HEK293T (cell line): ENCODE measurements at regions not wholly inside any gene's neighbourhood (a gene's known extent, or its start where the extent isn't known, plus 50 kb on each side); places are given as distances from the start of the nearest gene placed in this dataset.

Experiments used
- CTCF ChIA-PET: fragments of 350-600 bp; formaldehyde crosslinking; extraction: SDS; loops from one replicate; lab custom pipeline; 2021; ENCODE audit warnings: antibody characterized with exemption, inconsistent platforms; lab: Yijun Ruan, JAX
- POLR2A ChIA-PET: fragments of 350-600 bp; formaldehyde crosslinking; extraction: SDS; loops from one replicate; lab custom pipeline; 2020; ENCODE audit warnings: antibody characterized with exemption, inconsistent platforms; lab: Yijun Ruan, JAX
- DNase-seq: peaks from one replicate; pipeline ENCODE4 v3.0.0; 2012; ENCODE audit warnings: mixed read lengths; ENCODE audit errors: extremely low spot score
- ARNT ChIP-seq: fragments of 450-650 bp; IDR thresholded peaks from 2 replicates; pipeline ENCODE4 v1.6.1; 2017; ENCODE audit warnings: mild to moderate bottlenecking
- BHLHE40 ChIP-seq: fragments of 450-650 bp; IDR thresholded peaks from 2 replicates; pipeline ENCODE4 v1.6.1; 2016; ENCODE audit warnings: mild to moderate bottlenecking, moderate library complexity, borderline replicate concordance
- CTBP1 ChIP-seq: fragments of 450-650 bp; IDR thresholded peaks from 2 replicates; pipeline ENCODE4 v1.6.1; 2016; ENCODE audit warnings: borderline replicate concordance
- ELF4 ChIP-seq: fragments of 450-650 bp; IDR thresholded peaks from 2 replicates; pipeline ENCODE4 v1.6.1; 2017; ENCODE audit warnings: antibody characterized with exemption
- FOXA1 ChIP-seq: fragments of 450-650 bp; IDR thresholded peaks from 2 replicates; pipeline ENCODE4 v1.6.1; 2016; ENCODE audit warnings: mild to moderate bottlenecking
- FOXK2 ChIP-seq: fragments of 450-650 bp; IDR thresholded peaks from 2 replicates; pipeline ENCODE4 v1.6.1; 2016; ENCODE audit warnings: mild to moderate bottlenecking
- FOXM1 ChIP-seq: fragments of 450-650 bp; IDR thresholded peaks from 2 replicates; pipeline ENCODE4 v1.6.1; 2017; ENCODE audit warnings: mild to moderate bottlenecking, borderline replicate concordance
- HDGF ChIP-seq: fragments of 450-650 bp; IDR thresholded peaks from 2 replicates; pipeline ENCODE4 v1.6.1; 2017; ENCODE audit warnings: antibody characterized with exemption, borderline replicate concordance
- L3MBTL2 ChIP-seq: fragments of 450-650 bp; conservative IDR thresholded peaks from 2 replicates; pipeline ENCODE4 v1.6.1; 2016; ENCODE audit warnings: mild to moderate bottlenecking
- LEF1 ChIP-seq: fragments of 450-650 bp; IDR thresholded peaks from 2 replicates; pipeline ENCODE4 v1.6.1; 2017; ENCODE audit warnings: mild to moderate bottlenecking, borderline replicate concordance
- NFRKB ChIP-seq: fragments of 450-650 bp; IDR thresholded peaks from 2 replicates; pipeline ENCODE4 v1.6.1; 2016; ENCODE audit warnings: mild to moderate bottlenecking, moderate library complexity
- SP1 ChIP-seq: fragments of 450-650 bp; IDR thresholded peaks from 2 replicates; pipeline ENCODE4 v1.6.1; 2017
- SUZ12 ChIP-seq: fragments of 450-650 bp; IDR thresholded peaks from 2 replicates; pipeline ENCODE4 v1.6.1; 2016; ENCODE audit warnings: mild to moderate bottlenecking
- TARDBP ChIP-seq: fragments of 450-650 bp; IDR thresholded peaks from 2 replicates; pipeline ENCODE4 v1.6.1; 2016
- ZNF384 ChIP-seq: fragments of 450-650 bp; IDR thresholded peaks from 2 replicates; pipeline ENCODE4 v1.6.1; 2016
- TF ChIP-seq, protein P1 (sequence below): fragments of 450-650 bp; IDR thresholded peaks from 2 replicates; pipeline ENCODE4 v1.6.1; 2016

DNA sequence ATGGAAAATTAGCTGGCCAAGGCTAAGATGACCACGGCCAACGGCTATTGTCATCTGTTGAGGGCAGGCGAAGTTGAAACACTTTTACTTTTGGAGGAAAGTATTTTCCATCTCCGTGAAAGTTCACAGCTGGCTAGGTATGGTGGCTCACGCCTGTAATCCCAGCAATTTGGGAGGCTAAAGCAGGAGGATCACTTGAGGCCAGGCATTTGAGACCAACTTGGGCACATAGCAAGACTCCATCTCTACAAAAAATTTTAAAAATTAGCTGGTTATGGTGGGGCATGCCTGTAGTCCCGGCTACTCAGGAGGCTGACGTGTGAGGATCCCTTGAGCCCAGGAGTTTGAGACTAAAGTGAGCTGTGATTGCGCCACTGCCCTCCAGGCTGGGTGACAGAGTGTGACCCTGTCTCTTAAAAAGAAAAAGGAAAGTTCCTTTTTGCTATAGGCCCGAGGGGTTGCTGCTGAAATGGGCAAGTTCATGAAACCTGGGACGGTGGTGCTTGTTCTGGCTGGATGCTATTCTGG lies 85.5 kb upstream of the MKLN1 start:
- TF ChIP-seq FOXA1 (no peak), LEF1 (no peak), L3MBTL2 (no peak), NFRKB (no peak), SUZ12 (no peak), ZNF384 (no peak)
- CTCF ChIA-PET: no interaction called here
- POLR2A ChIA-PET: no interaction called here
- no peak for DNase-seq

DNA sequence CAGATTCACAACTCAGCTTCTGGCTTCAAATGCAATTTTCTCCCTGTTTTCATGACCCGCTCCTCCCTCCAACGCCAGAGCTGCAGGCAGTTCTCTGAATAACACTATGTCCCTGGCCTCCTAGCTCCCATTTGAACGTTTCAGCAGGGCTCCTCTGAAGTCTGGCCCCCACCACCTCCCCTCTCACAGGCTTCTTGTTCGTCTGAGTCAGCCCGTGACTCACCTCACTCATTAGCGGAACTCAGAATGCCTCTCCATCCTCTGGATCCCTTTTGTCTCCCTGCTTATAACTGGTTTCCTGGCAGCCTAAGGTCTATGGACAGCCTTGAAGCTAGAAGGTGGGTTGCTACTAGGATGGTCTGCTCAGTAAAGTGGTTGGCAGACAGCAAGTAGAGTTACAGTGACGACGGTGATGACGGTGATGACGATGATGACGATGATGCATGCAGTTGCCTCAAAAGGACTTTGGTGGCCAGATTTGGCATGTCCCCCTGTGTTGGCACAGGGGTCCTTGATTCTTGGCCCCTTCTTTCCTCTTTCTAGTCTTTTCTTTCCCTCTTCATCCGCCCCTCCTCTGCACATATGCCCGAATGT lies 83.3 kb upstream of the MKLN1 start:
- POLR2A ChIA-PET: no interaction called here
- no peak for TF ChIP-seq FOXA1
- no peak for TF ChIP-seq FOXM1
- no peak for TF ChIP-seq SP1
- TF ChIP-seq ELF4: no peak
- TF ChIP-seq ZNF384: no peak
- TF ChIP-seq NFRKB: no peak
- TF ChIP-seq LEF1: no peak
- no peak for TF ChIP-seq ARNT
- TF ChIP-seq BHLHE40: no peak
- TF ChIP-seq CTBP1: no peak
- TF ChIP-seq L3MBTL2: no peak
- TF ChIP-seq, protein P1, sequence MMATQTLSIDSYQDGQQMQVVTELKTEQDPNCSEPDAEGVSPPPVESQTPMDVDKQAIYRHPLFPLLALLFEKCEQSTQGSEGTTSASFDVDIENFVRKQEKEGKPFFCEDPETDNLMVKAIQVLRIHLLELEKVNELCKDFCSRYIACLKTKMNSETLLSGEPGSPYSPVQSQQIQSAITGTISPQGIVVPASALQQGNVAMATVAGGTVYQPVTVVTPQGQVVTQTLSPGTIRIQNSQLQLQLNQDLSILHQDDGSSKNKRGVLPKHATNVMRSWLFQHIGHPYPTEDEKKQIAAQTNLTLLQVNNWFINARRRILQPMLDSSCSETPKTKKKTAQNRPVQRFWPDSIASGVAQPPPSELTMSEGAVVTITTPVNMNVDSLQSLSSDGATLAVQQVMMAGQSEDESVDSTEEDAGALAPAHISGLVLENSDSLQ: no peak
- TF ChIP-seq SUZ12: no peak
- TF ChIP-seq FOXK2: no peak
- no peak for DNase-seq
- CTCF ChIA-PET: no interaction called here

DNA sequence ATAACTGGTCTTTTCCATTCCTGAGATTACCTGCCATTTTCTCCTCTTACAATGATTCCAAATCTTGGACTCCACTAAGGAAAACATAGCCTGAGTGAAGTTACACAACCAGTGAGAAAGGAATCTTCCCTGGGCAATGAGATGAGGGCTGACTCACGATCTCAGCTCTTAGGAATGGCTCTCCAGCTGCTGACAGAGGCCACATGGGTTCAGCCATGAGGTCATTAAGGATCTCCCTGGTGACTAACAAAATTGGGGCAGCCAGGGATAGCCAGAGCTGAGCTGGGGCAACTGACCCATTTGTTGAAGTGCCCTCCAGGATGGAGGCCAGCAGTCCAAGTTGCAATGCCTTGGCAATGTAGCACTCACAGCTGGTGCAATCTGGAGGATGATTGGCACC lies 78.7 kb upstream of the MKLN1 start:
- POLR2A ChIA-PET: no interaction called here
- TF ChIP-seq, protein P1: no peak
- TF ChIP-seq HDGF (no peak), SP1 (no peak), LEF1 (no peak), NFRKB (no peak), L3MBTL2 (no peak), ZNF384 (no peak), TARDBP (no peak), FOXM1 (no peak), ARNT (no peak), FOXA1 (no peak), FOXK2 (no peak), SUZ12 (no peak), BHLHE40 (no peak), CTBP1 (no peak)
- CTCF ChIA-PET: no interaction called here
- DNase-seq: no peak

DNA sequence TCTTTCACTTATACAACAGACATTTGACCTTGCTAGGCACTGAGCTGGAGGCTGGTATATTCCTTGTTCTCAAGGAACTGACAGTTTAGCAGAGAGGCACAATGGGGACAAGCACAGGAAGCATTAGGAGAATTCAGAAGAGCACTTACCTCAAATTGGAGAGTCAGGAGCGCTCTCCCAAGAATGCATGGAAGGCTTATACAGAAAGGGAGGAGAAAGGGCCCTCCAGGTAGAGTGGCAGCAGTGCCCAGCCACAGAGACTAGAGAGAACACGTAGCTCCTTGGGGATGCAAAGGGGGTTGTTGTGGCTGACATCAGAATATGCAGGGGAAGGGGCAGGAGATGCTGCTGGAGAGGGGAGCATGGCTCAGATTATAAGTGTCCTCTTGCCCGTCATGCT lies 78.2 kb upstream of the MKLN1 start:
- DNase-seq: no peak
- ChIA-PET CTCF (no interaction called here), POLR2A (no interaction called here)
- TF ChIP-seq ZNF384 (no peak), ARNT (no peak), FOXA1 (no peak), NFRKB (no peak), BHLHE40 (no peak), CTBP1 (no peak), FOXK2 (no peak), LEF1 (no peak), HDGF (no peak), TARDBP (no peak), ELF4 (no peak), FOXM1 (no peak), L3MBTL2 (no peak), SP1 (no peak), SUZ12 (no peak)
- TF ChIP-seq, protein P1: no peak

DNA sequence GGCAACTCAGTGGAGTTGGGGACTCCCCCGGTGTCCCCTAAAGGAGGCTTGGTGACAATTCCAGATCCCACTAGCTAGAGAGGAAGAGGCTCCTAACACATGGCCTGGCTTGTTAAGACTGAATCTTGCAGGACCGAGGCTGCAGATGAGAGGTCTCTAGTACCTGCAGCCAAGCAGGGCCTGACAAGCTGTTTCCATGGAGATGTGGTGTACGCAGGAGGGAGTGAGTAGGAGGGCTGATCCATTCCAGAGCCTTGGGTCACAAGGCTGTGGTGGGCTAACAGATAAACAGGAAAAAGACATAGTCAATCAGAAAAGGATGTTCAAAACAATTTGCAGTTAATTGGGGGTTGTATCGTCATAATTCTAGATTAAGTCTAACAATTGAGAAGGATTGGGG lies 77.3 kb upstream of the MKLN1 start:
- ChIA-PET POLR2A (no interaction called here), CTCF (no interaction called here)
- no peak for DNase-seq
- TF ChIP-seq L3MBTL2: no peak
- no peak for TF ChIP-seq NFRKB
- no peak for TF ChIP-seq ZNF384
- TF ChIP-seq SP1: no peak
- no peak for TF ChIP-seq HDGF

DNA sequence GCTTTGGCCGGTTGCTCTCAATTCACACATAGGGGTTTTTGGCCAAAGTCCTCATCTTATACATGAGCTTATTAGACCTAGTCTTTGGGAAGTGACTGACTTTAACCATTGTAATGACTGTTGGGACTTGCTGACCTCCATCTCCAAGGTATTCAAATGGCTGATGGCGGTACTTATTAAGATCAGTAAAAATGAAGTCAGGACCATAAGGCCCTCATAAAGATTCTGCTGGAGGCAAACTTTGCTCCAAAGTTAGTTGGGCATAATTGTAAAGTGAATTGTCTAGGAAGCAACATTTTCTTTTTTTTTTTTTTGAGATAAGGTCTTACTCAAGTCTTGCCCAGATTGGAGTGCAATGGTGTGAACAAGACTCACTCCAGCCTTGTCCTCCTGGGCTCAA lies 76.3 kb upstream of the MKLN1 start:
- POLR2A ChIA-PET: no interaction called here
- CTCF ChIA-PET: no interaction called here
- DNase-seq: no peak

More for the DNA sequence above, 76.3 kb upstream of the MKLN1 start:
- TF ChIP-seq FOXA1 (no peak), LEF1 (no peak), L3MBTL2 (no peak)
- TF ChIP-seq, protein P1: no peak
